Vagina (tissue), 2 donors: ENCODE measurements at regions not wholly inside any gene's neighbourhood (a gene's known extent, or its start where the extent isn't known, plus 50 kb on each side); places are given as distances from the start of the nearest gene placed in this dataset.
"Not testable (repeated sequence)": the region's sequence is repeated elsewhere in the genome, so short reads cannot be mapped to it uniquely, and the experiment has no call there.

ENCODE experiments used
- DNase-seq, 2 donors: peaks; one replicate each; pipeline ENCODE4 v3.0.0-alpha.2; 2017; ENCODE audit errors: extremely low spot score in 2 of 2
- H3K27ac ChIP-seq: fragments of 200-600 bp; sonication (generic); one replicate; pipeline ENCODE4 v1.5.1; 2019
- H3K27me3 ChIP-seq: fragments of 200-600 bp; sonication (generic); one replicate; pipeline ENCODE4 v1.5.1; 2019
- H3K36me3 ChIP-seq, 2 donors: fragments of 200-600 bp; sonication (generic); one replicate each; pipeline ENCODE4 v1.5.1; 2017 to 2019
- H3K4me1 ChIP-seq: fragments of 200-600 bp; sonication (generic); one replicate; pipeline ENCODE4 v1.5.1; 2019
- H3K4me3 ChIP-seq, 2 donors: fragments of 200-600 bp; sonication (generic); 1 replicate in 1 of 2; 2 replicates in 1 of 2; pipeline ENCODE4 v1.5.1; 2016 to 2019
- H3K9me3 ChIP-seq: fragments of 200-600 bp; sonication (generic); one replicate; pipeline ENCODE4 v1.5.1; 2019
- POLR2A ChIP-seq, 2 donors: fragments of 450-650 bp; IDR thresholded peaks; one replicate each; pipeline ENCODE4 v1.6.1; 2017; ENCODE audit warnings: antibody characterized with exemption in 2 of 2, mild to moderate bottlenecking in 2 of 2, moderate library complexity in 2 of 2
- POLR2AphosphoS5 ChIP-seq, 2 donors: sonication (generic); formaldehyde crosslinking; IDR thresholded peaks; one replicate each; pipeline ENCODE4 v1.9.0; 2017; ENCODE audit warnings: antibody characterized with exemption in 2 of 2, mild to moderate bottlenecking in 2 of 2, low read depth in 1 of 2; ENCODE audit not compliant: insufficient read depth in 1 of 2
- intact Hi-C: fragments of 100-400 bp; cut with DNase I; formaldehyde crosslinking; loops from one replicate; pipeline ENCODE4 v1.15.1; 2023
- TF ChIP-seq, protein P1 (sequence below), 3 experiments: fragments of 450-650 bp in 2 of 3; fragments of 200-600 bp in 1 of 3; sonication (generic) in 1 of 3; IDR thresholded peaks; one replicate each; pipeline ENCODE4 v1.5.1; 2017 to 2019; ENCODE audit warnings: antibody characterized with exemption in 3 of 3, mild to moderate bottlenecking in 2 of 3, moderate library complexity in 2 of 3

DNA sequence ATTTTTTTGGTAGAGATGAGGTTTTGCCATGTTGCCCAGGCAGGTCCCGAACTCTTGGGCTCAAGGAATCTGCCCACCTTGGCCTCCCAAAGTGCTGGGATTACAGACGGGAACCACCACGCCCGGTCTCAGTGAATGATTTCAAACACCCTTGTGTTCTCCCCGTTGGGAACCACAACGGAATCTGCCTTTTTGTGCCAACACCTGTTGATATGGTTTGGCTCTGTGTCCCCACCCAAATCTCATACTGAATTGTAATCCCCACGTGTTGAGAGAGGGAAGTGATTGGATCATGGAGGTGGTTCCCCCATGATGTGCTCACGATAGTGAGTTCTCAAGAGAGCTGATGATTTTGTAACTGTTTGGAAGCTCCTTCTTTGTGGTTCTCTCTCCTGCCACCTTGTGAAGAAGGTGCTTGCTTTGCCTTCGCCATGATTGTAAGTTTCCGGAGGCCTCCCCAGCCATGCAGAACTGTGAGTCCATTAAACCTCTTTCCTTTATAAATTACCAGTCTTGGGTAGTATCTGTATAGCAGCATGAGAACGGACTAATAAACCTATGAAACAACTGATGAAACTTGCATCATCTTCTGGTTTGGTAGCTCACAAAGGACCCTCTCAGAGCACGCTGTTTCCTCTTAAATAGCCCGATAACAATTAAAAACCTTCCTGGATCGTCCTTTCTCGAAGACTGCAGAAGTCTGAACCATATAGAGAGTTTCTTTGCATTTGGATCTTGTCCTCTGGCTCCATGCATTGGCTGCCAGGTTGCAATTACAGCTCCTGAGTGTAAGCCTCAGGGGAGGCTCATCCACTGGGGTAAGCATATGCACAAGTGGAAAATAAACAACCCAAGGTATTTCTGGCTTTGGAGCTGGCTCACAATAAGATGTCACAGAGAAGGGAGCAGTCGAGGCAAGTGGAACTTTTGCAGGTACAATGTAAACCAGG is 91.5 kb downstream of the SPRY4 start:
- no peaks in the 10 kb centered on the region for H3K27me3 ChIP-seq
- no peak overlapping the region for H3K27ac ChIP-seq
- intact Hi-C loops = no loop called here
- TF ChIP-seq, protein P1, sequence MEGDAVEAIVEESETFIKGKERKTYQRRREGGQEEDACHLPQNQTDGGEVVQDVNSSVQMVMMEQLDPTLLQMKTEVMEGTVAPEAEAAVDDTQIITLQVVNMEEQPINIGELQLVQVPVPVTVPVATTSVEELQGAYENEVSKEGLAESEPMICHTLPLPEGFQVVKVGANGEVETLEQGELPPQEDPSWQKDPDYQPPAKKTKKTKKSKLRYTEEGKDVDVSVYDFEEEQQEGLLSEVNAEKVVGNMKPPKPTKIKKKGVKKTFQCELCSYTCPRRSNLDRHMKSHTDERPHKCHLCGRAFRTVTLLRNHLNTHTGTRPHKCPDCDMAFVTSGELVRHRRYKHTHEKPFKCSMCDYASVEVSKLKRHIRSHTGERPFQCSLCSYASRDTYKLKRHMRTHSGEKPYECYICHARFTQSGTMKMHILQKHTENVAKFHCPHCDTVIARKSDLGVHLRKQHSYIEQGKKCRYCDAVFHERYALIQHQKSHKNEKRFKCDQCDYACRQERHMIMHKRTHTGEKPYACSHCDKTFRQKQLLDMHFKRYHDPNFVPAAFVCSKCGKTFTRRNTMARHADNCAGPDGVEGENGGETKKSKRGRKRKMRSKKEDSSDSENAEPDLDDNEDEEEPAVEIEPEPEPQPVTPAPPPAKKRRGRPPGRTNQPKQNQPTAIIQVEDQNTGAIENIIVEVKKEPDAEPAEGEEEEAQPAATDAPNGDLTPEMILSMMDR (IDR thresholded peaks at IDR 0.05) = no peak
- TF ChIP-seq POLR2AphosphoS5 (IDR thresholded peaks at IDR 0.05; ENCODE audit: insufficient read depth in 1 of 2, low read depth in 1 of 2) (no peak), POLR2A (IDR thresholded peaks at IDR 0.05) (no peak)
- DNase-seq = no peak
- no peaks in the 10 kb centered on the region for H3K4me1 ChIP-seq
- H3K4me3 ChIP-seq = no peak overlapping the region
- no peaks in the 10 kb centered on the region for H3K36me3 ChIP-seq
- no peaks in the 10 kb centered on the region for H3K9me3 ChIP-seq

DNA sequence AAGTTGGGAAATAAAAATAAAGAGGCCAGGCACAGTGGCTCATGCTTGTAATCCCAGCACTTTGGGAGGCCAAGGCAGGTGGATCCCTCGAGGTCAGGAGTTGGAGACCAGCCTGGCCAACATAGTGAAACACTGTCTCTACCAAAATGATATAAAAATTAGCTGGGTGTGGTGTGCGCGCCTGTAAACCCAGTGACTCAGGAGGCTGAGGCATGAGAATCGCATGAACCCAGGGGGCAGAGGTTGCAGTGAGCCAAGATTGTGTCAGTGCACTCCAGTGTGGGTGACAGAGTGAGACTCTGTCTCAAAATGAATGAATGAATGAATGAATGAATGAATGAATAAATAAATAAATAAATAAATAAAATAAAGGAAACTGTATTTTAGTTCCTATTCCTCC is 93.9 kb downstream of the SPRY4 start:
- H3K4me3 ChIP-seq, H3K4me1 ChIP-seq, H3K27ac ChIP-seq, intact Hi-C loops, H3K36me3 ChIP-seq, H3K27me3 ChIP-seq, H3K9me3 ChIP-seq, DNase-seq: not testable (repeated sequence)

DNA sequence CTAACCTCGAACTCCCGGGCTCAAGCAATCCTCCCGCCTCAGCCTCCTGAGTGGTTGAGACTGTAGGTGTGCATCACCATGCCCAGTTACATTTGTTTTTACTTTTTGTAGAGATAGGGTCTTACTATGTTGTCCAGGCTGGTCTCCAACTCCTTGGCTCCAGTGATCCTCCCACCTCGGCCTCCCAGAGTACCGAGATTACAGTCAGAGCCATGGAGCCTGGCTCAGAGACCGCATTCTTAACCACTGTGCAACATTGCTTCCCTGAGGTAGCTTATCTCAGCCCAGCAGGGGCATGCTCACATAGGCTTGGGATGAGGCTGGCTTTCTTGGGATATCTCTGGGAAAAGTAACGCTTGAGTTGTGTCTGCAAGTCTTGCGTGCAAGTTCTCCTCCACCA is 99.7 kb downstream of the SPRY4 start:
- intact Hi-C loops = no loop called here
- Histone ChIP-seq H3K4me3 (no peak overlapping the region), H3K36me3 (no peaks in the 10 kb centered on the region), H3K9me3 (no peaks in the 10 kb centered on the region), H3K4me1 (no peaks in the 10 kb centered on the region), H3K27ac (no peak overlapping the region), H3K27me3 (no peaks in the 10 kb centered on the region)
- DNase-seq = no peak
- TF ChIP-seq, protein P1 (IDR thresholded peaks at IDR 0.05) = no peak
- TF ChIP-seq POLR2A (IDR thresholded peaks at IDR 0.05) (no peak), POLR2AphosphoS5 (IDR thresholded peaks at IDR 0.05; ENCODE audit: insufficient read depth in 1 of 2, low read depth in 1 of 2) (no peak)

DNA sequence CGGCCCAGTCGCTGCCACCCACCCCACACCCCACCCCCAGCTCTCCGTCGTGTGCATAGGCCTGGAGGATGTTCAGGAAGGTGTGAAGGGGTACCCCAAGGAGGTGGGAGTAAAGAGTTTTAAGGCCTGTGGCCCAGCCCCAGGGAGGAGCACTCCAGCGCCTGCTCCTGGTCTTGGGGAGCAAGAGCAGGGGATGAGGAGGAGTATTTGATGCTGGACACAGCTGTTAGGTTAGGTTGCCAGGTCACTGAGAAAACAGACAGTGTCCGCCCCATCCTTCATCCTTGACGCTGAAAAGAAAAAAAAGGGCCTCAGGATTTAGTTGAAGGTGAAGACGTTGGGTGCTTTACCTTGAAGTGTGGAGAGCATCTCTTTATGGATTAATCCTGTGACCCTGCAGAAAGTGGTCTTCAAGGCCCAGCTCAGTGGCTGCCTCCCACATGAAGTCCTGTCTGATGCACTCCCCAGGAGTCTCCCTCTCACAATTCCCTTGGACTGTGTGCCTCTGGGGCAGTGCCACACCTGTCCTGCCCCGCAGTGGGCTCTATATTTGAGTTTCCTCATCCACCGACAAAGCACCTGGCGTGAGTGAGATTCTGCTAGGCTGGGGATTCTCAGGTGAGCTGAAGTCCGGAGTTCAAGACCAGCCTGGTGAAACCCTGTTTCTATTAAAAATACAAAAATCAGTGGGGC is 101.8 kb downstream of the SPRY4 start:
- Histone ChIP-seq H3K27ac (no peak overlapping the region), H3K4me3 (no peak overlapping the region)
- intact Hi-C loops = no loop called here

DNA sequence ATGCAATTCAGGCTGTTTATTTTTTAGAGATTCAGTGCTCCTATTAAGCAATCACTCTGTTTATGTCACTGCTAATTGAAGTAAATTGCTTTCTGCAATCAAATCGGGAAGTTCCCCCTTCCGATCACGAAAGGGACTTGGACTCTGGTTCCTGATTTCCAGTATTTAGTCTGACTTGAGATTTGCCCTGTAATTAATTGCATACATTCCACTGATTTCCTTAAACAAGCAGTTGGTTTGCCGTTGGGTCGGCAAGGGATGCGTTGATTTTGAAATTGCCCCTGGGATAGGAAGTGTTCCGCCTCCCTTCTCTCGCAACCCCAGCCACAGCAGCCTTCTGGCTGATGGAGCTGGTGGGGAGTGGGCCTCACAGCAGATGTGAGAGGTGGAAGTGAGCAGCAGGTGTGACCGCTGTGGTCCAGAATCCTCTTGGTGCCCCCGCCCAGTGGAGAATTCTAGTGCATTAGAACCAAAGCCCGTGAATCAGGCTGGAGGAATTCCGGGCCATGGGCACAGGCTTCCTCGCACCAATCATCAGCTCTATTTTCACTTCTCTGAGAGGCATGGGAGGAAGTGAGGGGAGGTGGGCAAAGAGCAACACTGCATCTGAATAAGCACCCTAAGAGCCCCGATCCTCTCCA is 102.5 kb downstream of the SPRY4 start:
- Histone ChIP-seq H3K4me3 (no peak overlapping the region), H3K27ac (no peak overlapping the region), H3K4me1 (no peaks in the 10 kb centered on the region), H3K27me3 (no peaks in the 10 kb centered on the region), H3K9me3 (no peaks in the 10 kb centered on the region), H3K36me3 (no peaks in the 10 kb centered on the region)
- TF ChIP-seq, protein P1 (IDR thresholded peaks at IDR 0.05) = no peak
- no peak for TF ChIP-seq POLR2A (IDR thresholded peaks at IDR 0.05)
- no peak for TF ChIP-seq POLR2AphosphoS5 (IDR thresholded peaks at IDR 0.05; ENCODE audit: insufficient read depth in 1 of 2, low read depth in 1 of 2)
- intact Hi-C loops = no loop called here
- DNase-seq = no peak

More for the DNA sequence above, 101.8 kb downstream of the SPRY4 start:
- Histone ChIP-seq H3K27me3 (no peaks in the 10 kb centered on the region), H3K36me3 (no peaks in the 10 kb centered on the region), H3K4me1 (no peaks in the 10 kb centered on the region), H3K9me3 (no peaks in the 10 kb centered on the region)
- no peak for DNase-seq
- TF ChIP-seq, protein P1 (IDR thresholded peaks at IDR 0.05) = no peak
- TF ChIP-seq POLR2AphosphoS5 (IDR thresholded peaks at IDR 0.05; ENCODE audit: insufficient read depth in 1 of 2, low read depth in 1 of 2) (no peak), POLR2A (IDR thresholded peaks at IDR 0.05) (no peak)
